Motor neuron (in vitro differentiated cells): ENCODE measurements at regions not wholly inside any gene's neighbourhood (a gene's known extent, or its start where the extent isn't known, plus 50 kb on each side); places are given as distances from the start of the nearest gene placed in this dataset.

Experiments
- ATAC-seq, 8 experiments: fragments of 200-7000 bp; cut with Tn5 transposase; replicated peaks in 6 of 8; 2 replicates each; pipeline ENCODE4 v1.8.0; 2021; ENCODE audit warnings: mild to moderate bottlenecking in 8 of 8, moderate library complexity in 8 of 8
- H3K27ac ChIP-seq, 2 donors: fragments of 250-450 bp; sonication (Bioruptor Pico); 2 replicates each; pipeline ENCODE4 v1.9.0; 2021; ENCODE audit warnings: antibody characterized with exemption in 2 of 2, mild to moderate bottlenecking in 2 of 2, moderate library complexity in 1 of 2
- H3K4me1 ChIP-seq, 2 donors: fragments of 250-450 bp; sonication (Bioruptor Pico); replicated peaks in 1 of 2; 2 replicates each; pipeline ENCODE4 v1.6.1; 2021; ENCODE audit warnings: antibody characterized with exemption in 2 of 2, mild to moderate bottlenecking in 2 of 2, moderate library complexity in 1 of 2
- H3K4me3 ChIP-seq, 5 donors: fragments of 250-450 bp; sonication (Bioruptor Pico); 2 replicates each; pipeline ENCODE4 v1.9.0; 2021; ENCODE audit warnings: antibody characterized with exemption in 5 of 5, mild to moderate bottlenecking in 5 of 5, moderate library complexity in 4 of 5
- WGBS, 10 experiments: fragments of 450-650 bp; shearing (Covaris generic); methylation state at CpG; one replicate each; pipeline ENCODE4 v1.0.0; 2022; 5-methylcytosine and 5-hydroxymethylcytosine counted together
- in situ Hi-C, 9 experiments: fragments of 400-800 bp; cut with MboI; loops; one replicate each; pipeline ENCODE4 v1.15.0; 2021; ENCODE audit warnings: low sequenced_read_pairs in 9 of 9, low pct_unique_long_range_greater_than_20kb in 2 of 9; ENCODE audit not compliant: unreplicated experiment in 9 of 9

DNA sequence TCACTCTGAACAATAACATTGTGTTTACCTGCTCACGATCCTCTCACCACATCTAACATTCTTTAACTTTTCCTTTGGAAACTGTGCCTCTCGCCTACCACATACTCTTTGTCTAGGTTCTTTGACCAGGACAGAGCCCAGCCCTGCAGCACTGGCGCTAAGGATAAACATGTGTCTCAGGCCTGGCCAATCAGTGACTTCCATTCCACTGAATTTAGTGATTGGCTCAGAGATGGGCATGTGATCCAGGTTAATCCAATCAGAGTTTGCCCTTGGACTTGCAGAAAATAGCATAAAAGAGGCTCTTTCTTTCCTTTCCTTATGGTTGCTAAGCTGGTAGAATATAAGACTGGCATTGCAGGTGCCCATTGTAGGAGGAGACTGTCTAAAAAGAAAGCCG lies 605.7 kb downstream of the MATN1 start:
- H3K4me3 ChIP-seq: no peak overlapping the region
- ATAC-seq: peak in 1 of 8 experiments; percentile 33
- in situ Hi-C loops: loop anchor here in 7 of 9 experiments (10.0 to 25.0 kb wide), 5 partner anchors 570 to 883 kb away; partner anchors contain the start of genes MECR (in 5 of the 7) and PTPRU (in 5 of the 7)
- no peaks in the 10 kb centered on the region for H3K4me1 ChIP-seq
- H3K27ac ChIP-seq: no peak overlapping the region
- WGBS, 10 experiments: 55 to 100% (median 77%) methylated on average over 1 to 4 of the region's 4 CpGs; no CpG with 5 or more reads in 2 of the 10 experiments

GRCh38 chr1:30111431-30111830 lies 612.0 kb downstream of the MATN1 start:
- Histone ChIP-seq H3K4me1 (peaks cover 0 to 2% of the 10 kb centered on the region in 2 donors), H3K4me3 (peak overlapping the region in 1 of 5 donors; percentile 9), H3K27ac (no peak overlapping the region)
- ATAC-seq: peak; percentile 90 to 100 (median 98)
- in situ Hi-C loops: loop anchor here in 7 of 9 experiments (10.0 to 25.0 kb wide), 5 partner anchors 576 to 877 kb away; partner anchors contain the start of genes MECR (in 5 of the 7) and PTPRU (in 5 of the 7)
- WGBS, 10 experiments: 0 to 5% (median 0%) methylated on average over 3 to 14 of the region's 14 CpGs; no CpG with 5 or more reads in 4 of the 10 experiments

GRCh38 chr1:30110846-30111245 lies 612.5 kb downstream of the MATN1 start:
- Histone ChIP-seq H3K27ac (no peak overlapping the region), H3K4me1 (peaks cover 0 to 2% of the 10 kb centered on the region in 2 donors), H3K4me3 (no peak overlapping the region)
- in situ Hi-C loops: loop anchor here in 7 of 9 experiments (10.0 to 25.0 kb wide), 5 partner anchors 576 to 876 kb away; partner anchors contain the start of genes MECR (in 5 of the 7) and PTPRU (in 5 of the 7)
- 0 to 73% (median 19%) methylated on average over 1 to 11 of the region's 11 CpGs for WGBS, 10 experiments
- no peak for ATAC-seq

DNA sequence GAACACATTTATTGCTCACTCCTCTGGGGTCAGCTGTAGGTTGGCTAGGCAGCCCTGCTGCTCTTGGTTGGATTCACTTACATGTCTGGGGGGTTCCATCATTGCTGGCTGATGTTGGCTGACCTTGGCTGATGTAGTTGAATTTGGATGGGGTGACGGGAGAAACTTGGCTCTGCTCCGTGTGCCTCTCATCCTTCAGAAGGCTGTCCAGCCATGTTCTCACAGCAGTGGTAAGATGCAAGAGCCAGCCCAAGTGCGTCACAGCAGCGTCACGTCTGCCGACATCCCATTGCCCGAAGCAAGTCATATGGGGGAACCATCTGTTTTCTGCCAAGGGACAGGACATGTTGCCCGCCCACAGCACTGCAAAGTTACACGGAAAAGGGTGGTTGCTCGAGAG lies 613.5 kb downstream of the MATN1 start:
- Histone ChIP-seq H3K27ac (no peak overlapping the region), H3K4me3 (no peak overlapping the region), H3K4me1 (peaks cover 0 to 2% of the 10 kb centered on the region in 2 donors)
- peak in 3 of 8 experiments; percentile 39 to 80 (median 47) for ATAC-seq
- in situ Hi-C loops: loop anchor here in 7 of 9 experiments (10.0 to 25.0 kb wide), 5 partner anchors 577 to 875 kb away; partner anchors contain the start of genes MECR (in 5 of the 7) and PTPRU (in 5 of the 7)
- 19 to 100% (median 72%) methylated on average over 2 to 10 of the region's 10 CpGs; no CpG with 5 or more reads in 4 of the 10 experiments for WGBS, 10 experiments

GRCh38 chr1:30108186-30108585 lies 615.2 kb downstream of the MATN1 start:
- H3K4me1 ChIP-seq: peaks cover 0 to 2% of the 10 kb centered on the region in 2 donors
- ATAC-seq: no peak
- no peak overlapping the region for H3K4me3 ChIP-seq
- WGBS, 10 experiments: 40 to 60% (median 45%) methylated on average over 1 to 4 of the region's 4 CpGs; no CpG with 5 or more reads in 3 of the 10 experiments
- no peak overlapping the region for H3K27ac ChIP-seq
- in situ Hi-C loops: loop anchor here in 7 of 9 experiments (25.0 kb wide), 3 partner anchors 579 to 871 kb away; partner anchors contain the start of genes MECR (in 4 of the 7) and PTPRU (in 4 of the 7)

DNA sequence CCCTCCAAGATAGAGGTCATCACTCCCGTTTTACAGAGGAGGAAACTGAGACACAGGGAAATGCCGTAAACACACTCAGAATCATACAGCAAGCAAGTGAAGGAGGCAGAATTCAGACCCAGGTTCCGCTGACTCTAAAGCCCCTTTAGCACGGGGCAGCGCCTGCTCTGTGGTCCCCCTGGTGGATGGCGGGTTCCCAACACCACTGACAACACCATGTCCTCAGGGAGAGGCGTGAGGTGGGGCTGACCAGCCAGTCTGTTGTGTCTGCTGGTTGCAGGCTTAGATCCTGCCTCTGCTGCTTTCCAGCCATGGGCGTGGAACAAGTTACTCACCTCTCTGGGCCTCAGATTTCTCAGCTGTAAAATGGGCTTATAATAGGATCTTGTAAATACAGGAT lies 617.3 kb downstream of the MATN1 start:
- in situ Hi-C loops: loop anchor here in 7 of 9 experiments (25.0 kb wide), 3 partner anchors 581 to 869 kb away; partner anchors contain the start of genes MECR (in 4 of the 7) and PTPRU (in 4 of the 7)
- Histone ChIP-seq H3K4me1 (peaks cover 0 to 2% of the 10 kb centered on the region in 2 donors), H3K27ac (no peak overlapping the region), H3K4me3 (no peak overlapping the region)
- 31 to 90% (median 60%) methylated on average over 2 to 8 of the region's 8 CpGs; no CpG with 5 or more reads in 5 of the 10 experiments for WGBS, 10 experiments
- peak; percentile 35 to 92 (median 59) for ATAC-seq

DNA sequence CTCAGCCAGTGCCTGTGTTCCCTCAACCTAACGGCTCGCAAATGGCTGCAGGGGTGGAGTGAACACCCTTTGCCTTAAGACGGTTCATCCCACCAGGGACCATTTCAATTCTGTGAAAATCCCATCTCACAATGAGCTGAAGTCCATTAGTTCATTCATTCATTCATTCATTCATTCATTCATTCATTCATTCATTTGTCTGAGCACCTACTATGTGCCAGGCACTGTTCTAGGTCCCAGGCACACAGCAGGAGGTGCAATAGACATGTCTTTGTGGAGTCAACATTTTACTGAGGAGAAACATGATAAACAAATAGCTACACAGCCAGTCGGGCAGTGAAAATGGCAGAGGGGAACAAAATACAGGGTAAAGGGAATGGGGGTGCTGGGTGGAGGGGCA lies 618.8 kb downstream of the MATN1 start:
- no peak overlapping the region for H3K27ac ChIP-seq

GRCh38 chr1:30103708-30104411 lies 619.5 kb downstream of the MATN1 start:
- Histone ChIP-seq H3K27ac (no peak overlapping the region), H3K4me3 (no peak overlapping the region), H3K4me1 (peaks cover 0 to 12% of the 10 kb centered on the region in 2 donors)
- ATAC-seq: peak in 2 of 8 experiments; percentile 25 to 41
- WGBS, 10 experiments: 10 to 70% (median 47%) methylated on average over 1 to 11 of the region's 14 CpGs; no CpG with 5 or more reads in 3 of the 10 experiments
- in situ Hi-C loops: loop anchor here in 7 of 9 experiments (25.0 kb wide), 3 partner anchors 583 to 867 kb away; partner anchors contain the start of genes MECR (in 4 of the 7) and PTPRU (in 4 of the 7)

More for the DNA sequence above, 618.8 kb downstream of the MATN1 start:
- no peak for ATAC-seq
- in situ Hi-C loops: loop anchor here in 7 of 9 experiments (25.0 kb wide), 3 partner anchors 583 to 867 kb away; partner anchors contain the start of genes MECR (in 4 of the 7) and PTPRU (in 4 of the 7)
- WGBS, 10 experiments: 33 to 96% (median 81%) methylated on average over 1 to 4 of the region's 4 CpGs; no CpG with 5 or more reads in 3 of the 10 experiments
- no peak overlapping the region for H3K4me3 ChIP-seq
- peaks cover 0 to 12% of the 10 kb centered on the region in 2 donors for H3K4me1 ChIP-seq

DNA sequence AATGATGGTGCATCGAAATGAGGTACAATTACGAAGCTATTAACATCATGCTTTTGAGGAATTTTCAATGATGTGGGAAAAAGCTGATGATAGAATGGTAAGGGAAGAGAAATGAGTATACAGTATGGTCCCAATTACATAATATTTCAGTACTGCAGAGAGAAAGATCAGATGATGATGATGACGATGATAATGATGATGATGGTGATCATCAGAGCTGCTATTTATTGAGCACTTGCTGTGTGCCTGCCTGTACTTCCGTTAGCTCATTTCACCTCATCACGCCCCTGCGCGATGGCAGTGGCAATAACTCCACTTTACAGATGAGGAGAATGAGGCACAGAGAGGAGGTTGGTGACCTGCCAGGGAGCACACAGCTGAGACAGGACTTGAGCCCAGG lies 620.8 kb downstream of the MATN1 start:
- 0 to 93% (median 80%) methylated on average over 1 to 7 of the region's 7 CpGs; no CpG with 5 or more reads in 2 of the 10 experiments for WGBS, 10 experiments
- no peak overlapping the region for H3K27ac ChIP-seq
- H3K4me1 ChIP-seq: peaks cover 0 to 12% of the 10 kb centered on the region in 2 donors
- in situ Hi-C loops: loop anchor here in 7 of 9 experiments (25.0 kb wide), 3 partner anchors 585 to 865 kb away; partner anchors contain the start of genes MECR (in 4 of the 7) and PTPRU (in 4 of the 7)
- no peak overlapping the region for H3K4me3 ChIP-seq
- ATAC-seq: no peak

DNA sequence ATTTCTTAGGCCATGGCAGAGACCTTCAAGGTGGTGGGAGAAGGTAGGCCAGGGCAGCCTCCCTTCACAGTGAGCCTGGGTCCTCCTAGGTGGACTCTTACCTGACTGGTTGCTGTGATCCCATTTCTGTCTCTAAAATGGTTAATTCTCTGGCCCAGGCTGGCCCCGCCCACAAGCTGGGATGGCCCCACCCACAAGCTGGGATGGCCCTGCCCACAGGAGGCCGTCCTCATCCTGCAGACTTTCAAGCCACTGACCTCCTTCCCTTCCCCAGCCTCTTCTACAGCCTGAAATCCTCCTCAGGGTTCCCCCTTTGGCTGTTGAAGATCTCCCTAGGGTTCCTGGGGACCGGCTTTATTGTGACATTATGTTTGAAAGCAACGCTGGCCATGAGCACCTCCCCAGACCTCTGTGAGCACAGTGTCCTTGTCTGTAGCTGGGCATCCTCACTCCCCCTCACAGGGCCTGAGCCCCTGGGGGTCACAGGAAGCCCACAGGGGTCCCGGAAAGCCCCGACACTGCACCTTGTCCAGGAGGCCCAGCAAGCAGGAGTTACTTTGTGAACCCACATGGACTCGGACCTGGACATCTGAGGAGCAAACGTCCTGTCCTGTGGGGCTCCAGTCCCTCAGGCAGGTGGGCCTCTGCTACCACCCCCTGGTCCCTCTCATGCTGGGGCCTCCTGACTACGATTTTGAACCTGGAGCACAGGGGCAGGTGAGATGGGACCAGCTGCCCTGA lies 621.7 kb downstream of the MATN1 start:
- H3K4me3 ChIP-seq: no peak overlapping the region
- no peak overlapping the region for H3K27ac ChIP-seq
- 0 to 90% (median 61%) methylated on average over 1 to 6 of the region's 9 CpGs; no CpG with 5 or more reads in 3 of the 10 experiments for WGBS, 10 experiments
- peak in 3 of 8 experiments; percentile 23 to 54 (median 25) for ATAC-seq
- in situ Hi-C loops: loop anchor here in 7 of 9 experiments (25.0 kb wide), 3 partner anchors 586 to 864 kb away; partner anchors contain the start of genes MECR (in 4 of the 7) and PTPRU (in 4 of the 7)
- H3K4me1 ChIP-seq: peaks cover 0 to 12% of the 10 kb centered on the region in 2 donors

DNA sequence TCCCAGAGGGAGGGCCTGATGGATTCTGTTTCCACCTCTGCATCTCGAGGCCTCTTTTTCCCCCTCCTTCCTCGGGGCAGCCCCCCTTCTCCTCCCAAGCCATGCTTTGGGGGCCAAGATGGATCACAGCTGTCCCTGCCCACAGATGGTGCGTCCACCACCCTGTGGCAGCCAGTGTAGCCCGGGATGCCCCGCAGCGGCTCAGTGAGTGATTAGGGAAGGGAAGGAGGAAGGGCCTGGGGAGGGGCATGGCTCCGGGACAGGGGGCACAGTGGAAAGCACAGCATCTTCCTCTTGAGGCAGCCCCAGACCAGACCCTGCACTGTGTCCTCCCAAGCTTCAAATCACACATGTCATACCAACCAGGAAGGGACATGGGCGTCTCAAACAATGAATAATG lies 622.4 kb downstream of the MATN1 start:
- Histone ChIP-seq H3K4me3 (no peak overlapping the region), H3K27ac (no peak overlapping the region), H3K4me1 (peaks cover 0 to 12% of the 10 kb centered on the region in 2 donors)
- in situ Hi-C loops: loop anchor here in 7 of 9 experiments (25.0 kb wide), 3 partner anchors 586 to 864 kb away; partner anchors contain the start of genes MECR (in 4 of the 7) and PTPRU (in 4 of the 7)
- 30 to 100% (median 63%) methylated on average over 1 to 3 of the region's 8 CpGs; no CpG with 5 or more reads in 7 of the 10 experiments for WGBS, 10 experiments
- no peak for ATAC-seq

DNA sequence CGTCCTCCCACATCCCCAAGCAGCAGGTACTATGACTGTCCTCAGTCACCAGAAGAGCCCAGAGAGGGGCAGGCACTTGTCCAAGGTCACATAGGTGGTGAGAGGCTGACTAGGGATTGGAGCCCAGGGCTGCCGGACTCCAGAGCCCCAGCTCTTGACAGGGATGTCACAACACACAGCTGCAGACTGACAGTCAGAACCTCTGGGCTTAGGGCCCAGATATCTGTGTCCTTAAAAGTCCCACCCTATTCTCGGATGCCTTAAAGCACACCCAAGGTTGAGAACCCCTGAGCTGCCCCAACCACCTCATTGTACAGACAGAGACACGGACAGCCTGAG lies 622.9 kb downstream of the MATN1 start:
- in situ Hi-C loops: loop anchor here in 7 of 9 experiments (25.0 kb wide), 3 partner anchors 587 to 863 kb away; partner anchors contain the start of genes MECR (in 4 of the 7) and PTPRU (in 4 of the 7)
- Histone ChIP-seq H3K27ac (no peak overlapping the region), H3K4me1 (peaks cover 0 to 12% of the 10 kb centered on the region in 2 donors), H3K4me3 (no peak overlapping the region)
- no peak for ATAC-seq
- WGBS, 10 experiments: 40 to 80% (median 62%) methylated on average over 1 to 3 of the region's 4 CpGs; no CpG with 5 or more reads in 5 of the 10 experiments
